ENCODE measurements at regions not wholly inside any gene's neighbourhood (a gene's known extent, or its start where the extent isn't known, plus 50 kb on each side); places are given as distances from the start of the nearest gene placed in this dataset.

DNA sequence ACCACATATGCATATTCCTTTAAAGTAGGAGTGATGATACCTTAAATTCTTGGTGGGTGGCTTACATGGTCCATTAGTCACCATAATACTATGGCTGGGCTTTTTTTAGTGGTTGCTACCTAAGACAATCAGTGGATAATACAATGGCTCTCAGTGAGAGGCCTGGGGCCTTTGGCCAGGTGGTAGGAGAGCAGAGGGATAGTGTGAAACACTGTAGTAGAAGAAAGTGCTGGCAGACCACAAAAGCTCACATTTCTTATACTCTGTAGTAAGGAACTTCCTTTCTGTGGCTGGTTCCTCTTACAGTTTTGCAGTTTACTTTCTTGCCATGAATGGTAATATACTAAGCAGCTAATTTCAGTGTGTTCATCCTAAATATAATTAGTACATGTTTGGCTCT is 583.5 kb downstream of the XIRP2 start:
- TF ChIP-seq, protein P1, sequence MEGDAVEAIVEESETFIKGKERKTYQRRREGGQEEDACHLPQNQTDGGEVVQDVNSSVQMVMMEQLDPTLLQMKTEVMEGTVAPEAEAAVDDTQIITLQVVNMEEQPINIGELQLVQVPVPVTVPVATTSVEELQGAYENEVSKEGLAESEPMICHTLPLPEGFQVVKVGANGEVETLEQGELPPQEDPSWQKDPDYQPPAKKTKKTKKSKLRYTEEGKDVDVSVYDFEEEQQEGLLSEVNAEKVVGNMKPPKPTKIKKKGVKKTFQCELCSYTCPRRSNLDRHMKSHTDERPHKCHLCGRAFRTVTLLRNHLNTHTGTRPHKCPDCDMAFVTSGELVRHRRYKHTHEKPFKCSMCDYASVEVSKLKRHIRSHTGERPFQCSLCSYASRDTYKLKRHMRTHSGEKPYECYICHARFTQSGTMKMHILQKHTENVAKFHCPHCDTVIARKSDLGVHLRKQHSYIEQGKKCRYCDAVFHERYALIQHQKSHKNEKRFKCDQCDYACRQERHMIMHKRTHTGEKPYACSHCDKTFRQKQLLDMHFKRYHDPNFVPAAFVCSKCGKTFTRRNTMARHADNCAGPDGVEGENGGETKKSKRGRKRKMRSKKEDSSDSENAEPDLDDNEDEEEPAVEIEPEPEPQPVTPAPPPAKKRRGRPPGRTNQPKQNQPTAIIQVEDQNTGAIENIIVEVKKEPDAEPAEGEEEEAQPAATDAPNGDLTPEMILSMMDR (IDR thresholded peaks at IDR 0.05; ENCODE audit: low read depth, low read length) = no peak
- H3K4me3 ChIP-seq (ENCODE audit: low read depth, low read length) = no peak overlapping the region

DNA sequence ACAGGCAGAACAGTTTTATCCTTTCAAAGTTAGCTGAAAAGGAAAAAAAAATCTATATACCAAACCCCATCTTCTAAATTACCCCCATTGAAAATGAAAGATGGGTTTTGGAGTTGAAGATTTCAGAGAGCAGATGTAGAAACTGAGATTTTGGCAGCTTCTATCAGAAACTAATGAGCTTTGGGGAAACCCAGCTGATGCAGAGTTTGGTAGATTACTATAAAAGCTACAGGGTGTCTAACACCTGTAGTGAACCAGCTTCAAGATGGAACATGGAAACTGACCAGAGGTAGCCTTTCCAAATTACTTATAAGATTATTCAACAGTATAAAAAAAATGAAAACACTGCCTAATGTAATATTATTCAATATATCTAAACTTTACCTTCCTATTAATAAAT is 583.1 kb downstream of the XIRP2 start:
- TF ChIP-seq, protein P1 (IDR thresholded peaks at IDR 0.05; ENCODE audit: low read depth, low read length) = no peak

DNA sequence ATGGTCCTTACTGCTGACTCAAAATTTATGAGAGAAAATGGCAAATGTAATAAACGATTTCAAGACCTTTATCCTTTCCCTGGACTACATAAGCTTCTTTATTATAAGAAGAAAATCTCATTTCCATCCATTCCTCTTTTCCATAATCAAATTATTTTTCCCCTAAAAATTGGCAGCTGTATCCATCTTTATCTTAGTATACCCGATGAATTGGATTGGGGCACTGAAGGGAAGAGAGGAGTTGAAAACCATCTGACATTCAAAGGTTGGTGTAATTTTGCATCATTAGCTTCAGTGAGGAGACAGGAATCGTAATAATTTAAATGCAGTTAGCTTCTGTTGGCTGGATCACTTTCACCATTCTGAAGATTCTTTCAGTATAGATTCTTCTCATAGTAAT is 574.1 kb downstream of the XIRP2 start:
- TF ChIP-seq, protein P1 (IDR thresholded peaks at IDR 0.05; ENCODE audit: low read depth, low read length) = no peak
- H3K4me3 ChIP-seq (ENCODE audit: low read depth, low read length) = no peak overlapping the region

More for the DNA sequence above, 583.1 kb downstream of the XIRP2 start:
- no peak overlapping the region for H3K4me3 ChIP-seq (ENCODE audit: low read depth, low read length)

DNA sequence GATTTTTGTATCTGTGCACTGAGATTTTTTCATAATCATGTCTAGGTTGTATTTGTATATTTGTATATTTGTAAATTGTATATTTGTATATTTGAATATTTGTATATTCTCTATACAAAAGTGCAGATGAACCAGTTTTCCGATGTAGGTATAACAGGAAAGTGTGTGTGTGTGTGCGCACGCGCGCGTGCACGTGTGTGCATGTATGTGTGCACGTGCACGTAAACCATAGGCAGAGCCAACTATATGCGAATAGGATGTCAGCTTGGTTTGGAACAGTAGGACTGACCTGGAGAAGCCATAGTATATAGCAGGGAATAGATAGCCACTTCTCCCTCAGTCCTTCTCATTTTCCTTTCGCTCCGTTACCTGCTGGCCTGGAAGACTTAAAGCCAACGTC is 565.8 kb downstream of the XIRP2 start:
- H3K4me3 ChIP-seq (ENCODE audit: low read depth, low read length) = no peak overlapping the region
- TF ChIP-seq, protein P1 (IDR thresholded peaks at IDR 0.05; ENCODE audit: low read depth, low read length) = no peak

DNA sequence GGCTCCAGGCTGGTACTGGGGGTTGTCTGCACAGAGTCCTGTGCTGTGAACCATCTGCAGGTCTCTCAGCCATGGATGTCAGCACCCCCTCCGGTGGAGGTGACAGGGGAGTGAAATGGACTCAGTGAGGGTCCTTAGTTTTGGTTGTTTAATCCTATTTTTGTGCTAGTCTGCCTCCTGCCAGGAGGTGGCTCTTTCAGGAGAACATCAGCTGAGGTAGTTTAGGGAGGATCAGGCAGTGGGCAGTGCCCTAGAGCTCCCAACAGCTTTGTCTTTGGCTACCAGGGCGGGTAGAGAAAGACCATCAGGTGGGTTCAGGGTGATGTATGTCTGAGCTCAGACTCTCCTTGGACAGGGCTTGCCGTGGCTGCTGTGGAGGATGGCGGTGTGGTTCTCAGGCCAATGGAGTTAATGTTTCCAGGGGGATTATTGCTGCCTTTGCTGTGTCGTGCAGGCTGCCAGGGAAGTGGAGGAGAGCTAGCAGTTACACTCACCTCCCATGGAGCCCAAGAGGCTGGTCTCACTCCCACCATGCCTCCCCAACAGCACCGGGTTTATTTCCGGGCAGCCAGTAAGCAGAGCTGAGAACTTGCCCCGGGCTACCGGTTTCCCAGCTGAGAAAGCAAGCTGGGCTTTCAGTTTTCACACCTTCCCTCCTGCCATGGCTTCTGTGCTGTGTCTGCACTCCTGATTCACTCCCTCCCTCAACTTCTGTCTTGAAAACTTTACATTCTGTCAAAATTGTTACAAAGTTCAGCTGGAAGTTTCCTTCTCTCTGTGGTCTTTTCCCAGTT is 563.4 kb downstream of the XIRP2 start:
- H3K4me3 ChIP-seq (ENCODE audit: low read depth, low read length) = no peak overlapping the region
- TF ChIP-seq, protein P1 (IDR thresholded peaks at IDR 0.05; ENCODE audit: low read depth, low read length) = no peak

DNA sequence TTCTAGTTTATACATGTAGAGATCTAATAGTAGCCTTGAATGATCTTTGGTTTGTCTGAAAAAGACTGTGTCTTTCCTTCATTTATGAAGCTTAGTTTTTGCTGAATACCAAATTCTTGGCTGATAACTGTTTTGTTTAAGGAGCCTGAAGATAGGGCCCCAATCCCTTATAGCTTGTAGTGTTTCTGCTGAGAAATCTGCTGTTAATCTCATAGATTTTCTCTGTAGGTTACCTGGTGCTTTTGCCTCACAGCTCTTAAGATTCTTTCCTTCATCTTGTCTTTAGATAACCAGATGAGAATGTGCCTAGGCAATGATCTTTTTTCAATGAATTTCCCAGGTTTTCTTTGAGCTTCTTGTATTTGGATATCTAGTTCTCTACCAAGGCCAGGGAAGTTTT is 562.1 kb downstream of the XIRP2 start:
- no peak overlapping the region for H3K4me3 ChIP-seq (ENCODE audit: low read depth, low read length)
- TF ChIP-seq, protein P1 (IDR thresholded peaks at IDR 0.05; ENCODE audit: low read depth, low read length) = no peak

DNA sequence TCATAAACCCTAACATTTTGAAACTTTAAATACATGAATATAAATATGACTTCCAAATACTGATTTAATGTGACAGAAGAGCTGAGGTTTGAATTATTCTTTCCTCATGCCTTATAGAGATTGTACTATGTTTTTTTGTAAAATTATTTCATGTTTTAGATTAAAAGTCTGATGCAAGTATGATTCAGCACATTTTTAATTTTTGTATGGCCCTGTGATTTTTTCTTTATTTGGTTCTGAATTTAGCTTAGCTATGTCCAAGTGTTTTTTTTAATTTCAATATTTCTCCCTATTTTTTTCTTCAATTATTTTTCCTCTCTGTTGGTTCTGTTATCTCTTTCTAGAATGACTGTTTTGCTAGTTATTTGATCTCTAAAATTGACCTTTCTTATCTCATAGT is 552.1 kb downstream of the XIRP2 start:
- no peak overlapping the region for H3K4me3 ChIP-seq (ENCODE audit: low read depth, low read length)
- TF ChIP-seq, protein P1 (IDR thresholded peaks at IDR 0.05; ENCODE audit: low read depth, low read length) = no peak

All from WI38 (cell line).